ENCODE measurements at regions not wholly inside any gene's neighbourhood (a gene's known extent, or its start where the extent isn't known, plus 50 kb on each side); places are given as distances from the start of the nearest gene placed in this dataset.
"Not testable (repeated sequence)": the region's sequence is repeated elsewhere in the genome, so short reads cannot be mapped to it uniquely, and the experiment has no call there.

- no peak for DNase-seq
Observed at GRCh38 chr3:72092778-72093177, 307.8 kb upstream of the PROK2 start.

GRCh38 chr3:72088486-72089025, 303.6 kb upstream of the PROK2 start:
- no peak for DNase-seq

- no peak for DNase-seq
Observed at GRCh38 chr3:72087420-72087819, 302.5 kb upstream of the PROK2 start.

GRCh38 chr3:72086743-72087087, 301.8 kb upstream of the PROK2 start:
- no peak for DNase-seq

GRCh38 chr3:72086042-72086742, 301.2 kb upstream of the PROK2 start:
- DNase-seq, result no peak

GRCh38 chr3:72085036-72085435, 300.1 kb upstream of the PROK2 start:
- no peak for DNase-seq

- DNase-seq, result no peak
Observed at GRCh38 chr3:72082776-72083462, 298.0 kb upstream of the PROK2 start.

GRCh38 chr3:72082186-72082715, 297.3 kb upstream of the PROK2 start:
- no peak for DNase-seq

GRCh38 chr3:72081471-72082185, 296.7 kb upstream of the PROK2 start:
- no peak for DNase-seq

GRCh38 chr3:72080800-72081199, 295.9 kb upstream of the PROK2 start:
- DNase-seq, result no peak

- no peak for DNase-seq
Observed at GRCh38 chr3:72080095-72080494, 295.1 kb upstream of the PROK2 start.

- no peak for DNase-seq
Observed at GRCh38 chr3:72079369-72079872, 294.5 kb upstream of the PROK2 start.

GRCh38 chr3:72078676-72079368, 293.9 kb upstream of the PROK2 start:
- no peak for DNase-seq

- no peak for DNase-seq
Observed at GRCh38 chr3:72077473-72078259, 292.7 kb upstream of the PROK2 start.

- not testable (repeated sequence) for DNase-seq
Observed at GRCh38 chr3:72075848-72076247, 290.9 kb upstream of the PROK2 start.

- DNase-seq, result no peak
Observed at GRCh38 chr3:72071624-72072023, 286.7 kb upstream of the PROK2 start.

- DNase-seq, result no peak
Observed at GRCh38 chr3:72070005-72070404, 285.1 kb upstream of the PROK2 start.

- DNase-seq, result no peak
Observed at GRCh38 chr3:72069543-72069942, 284.6 kb upstream of the PROK2 start.

- DNase-seq, result no peak
Observed at GRCh38 chr3:72068621-72069020, 283.7 kb upstream of the PROK2 start.

- DNase-seq, result no peak
Observed at GRCh38 chr3:72067721-72068120, 282.8 kb upstream of the PROK2 start.

- DNase-seq, result no peak
Observed at GRCh38 chr3:72065872-72066641, 281.1 kb upstream of the PROK2 start.

All from T-helper 9 cell (primary cell).